Psoas muscle (tissue), 7 donors: ENCODE measurements at regions not wholly inside any gene's neighbourhood (a gene's known extent, or its start where the extent isn't known, plus 50 kb on each side); places are given as distances from the start of the nearest gene placed in this dataset.
A peak's percentile ranks its signal among the peaks of the same experiment; 100 is the strongest.
"Not testable (repeated sequence)": the region's sequence is repeated elsewhere in the genome, so short reads cannot be mapped to it uniquely, and the experiment has no call there.

Experiments used
- ATAC-seq, 4 donors: fragments of 200-7000 bp; cut with Tn5 transposase; one replicate each; pipeline ENCODE4 v1.9.1; 2020; ENCODE audit warnings: moderate library complexity in 3 of 4, mild to moderate bottlenecking in 2 of 4
- DNase-seq, 2 donors: peaks; one replicate each; pipeline ENCODE4 v3.0.0-alpha.2; 2020
- H3K27ac ChIP-seq: fragments of 200-600 bp; one replicate; pipeline ENCODE4 v1.8.0; 2022
- H3K27me3 ChIP-seq, 3 donors: fragments of 200-600 bp in 1 of 3; one replicate each; pipeline versions ENCODE4 v1.6.1 to v1.8.0; 2013 to 2022; ENCODE audit warnings: low read length in 2 of 3, mild to moderate bottlenecking in 2 of 3, moderate library complexity in 1 of 3; ENCODE audit not compliant: insufficient read depth in 3 of 3
- H3K36me3 ChIP-seq, 2 donors: fragments of 200-600 bp in 1 of 2; one replicate each; pipeline versions ENCODE4 v1.6.1 to v1.8.0; 2013 to 2022; ENCODE audit warnings: low read depth in 1 of 2, mild to moderate bottlenecking in 1 of 2, moderate library complexity in 1 of 2; ENCODE audit not compliant: insufficient read depth in 1 of 2
- H3K4me1 ChIP-seq: fragments of 200-600 bp; one replicate; pipeline ENCODE4 v1.8.0; 2022
- H3K4me3 ChIP-seq: fragments of 200-600 bp; one replicate; pipeline ENCODE4 v1.8.0; 2022; ENCODE audit warnings: mild to moderate bottlenecking
- H3K9me3 ChIP-seq: fragments of 200-600 bp; one replicate; pipeline ENCODE4 v1.8.0; 2022
- CTCF ChIP-seq: fragments of 200-600 bp; IDR thresholded peaks from one replicate; pipeline ENCODE4 v1.8.0; 2022; ENCODE audit warnings: antibody characterized with exemption
- WGBS, 3 donors: extraction: QIAGEN DNeasy Blood & Tissue Kit; methylation state at CpG; one replicate each; pipeline versions ENCODE4 v1.1.6 to v1.1.7; 2013; 5-methylcytosine and 5-hydroxymethylcytosine counted together
- intact Hi-C, 2 donors: fragments of 100-400 bp; cut with DNase I; formaldehyde crosslinking; loops; one replicate each; pipeline versions ENCODE4 v1.11.0 to v1.14.2; 2022
- donor health status: healthy with polysubstance abuse.
- donor health status: DM: no; HTN: no; CAD: no; lungs with moderate emphysema.
- donor health status: Bipolar disorder and iron deficiency.
- donor health status: healthy.
- donor health status: DM: yes; HTN: yes; CAD: no.
- donor health status: DM: no; HTN: no; CAD: no.
- donor health status: DM: yes; HTN: yes; CAD: no.

DNA sequence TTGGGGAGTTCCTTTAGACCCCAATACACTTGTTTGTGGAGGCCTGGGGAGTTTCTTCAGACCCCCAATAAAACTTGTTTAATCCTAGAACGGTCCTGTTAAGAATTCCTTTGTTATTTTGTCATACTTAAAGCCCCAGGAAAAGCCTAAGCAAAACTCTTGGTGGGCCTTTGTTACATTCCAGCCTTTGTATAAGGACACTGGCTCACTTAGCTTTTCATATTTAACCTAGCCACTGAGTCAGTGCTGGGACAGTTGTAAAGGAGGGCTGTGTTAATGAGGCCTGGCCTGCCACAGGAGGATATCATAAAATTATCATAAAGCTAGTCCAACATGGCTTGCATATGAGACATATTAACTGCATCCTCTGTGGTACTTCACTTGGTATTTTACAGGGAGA, 760.1 kb downstream of the ZNF385D start:
- Histone ChIP-seq H3K27me3 (no peaks in the 10 kb centered on the region), H3K27ac (no peak overlapping the region), H3K9me3 (no peaks in the 10 kb centered on the region), H3K4me1 (no peaks in the 10 kb centered on the region), H3K4me3 (no peak overlapping the region), H3K36me3 (no peaks in the 10 kb centered on the region)
- no peak for TF ChIP-seq CTCF
- intact Hi-C loops, result no loop called here
- DNase-seq (no peak), ATAC-seq (no peak)
- 70 to 80% (median 71%) methylated on average over 1 of the region's 1 CpG for WGBS, 3 donors

DNA sequence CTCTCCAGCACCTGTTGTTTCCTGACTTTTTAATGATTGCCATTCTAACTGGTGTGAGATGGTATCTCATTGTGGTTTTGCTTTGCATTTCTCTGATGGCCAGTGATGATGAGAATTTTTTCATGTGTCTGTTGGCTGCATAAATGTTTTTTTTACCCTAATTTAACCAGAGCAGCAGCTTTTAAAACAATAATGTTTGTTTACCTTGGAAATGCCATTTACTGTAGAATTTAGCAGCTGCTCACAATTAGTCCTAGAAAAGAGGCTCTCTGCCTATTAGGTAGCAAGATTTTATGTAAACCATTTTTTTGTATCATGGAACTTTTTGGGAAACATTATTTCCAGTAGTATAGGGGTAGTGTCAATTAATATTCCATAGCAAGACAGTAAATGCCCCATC, 761.4 kb downstream of the ZNF385D start:
- intact Hi-C loops, H3K36me3 ChIP-seq, H3K4me1 ChIP-seq, H3K9me3 ChIP-seq, DNase-seq, ATAC-seq, H3K4me3 ChIP-seq, H3K27ac ChIP-seq, H3K27me3 ChIP-seq: not testable (repeated sequence)

GRCh38 chr3:20984594-20985205, 766.3 kb downstream of the ZNF385D start:
- 10 to 16% (median 14%) methylated on average over 2 of the region's 2 CpGs for WGBS, 3 donors
- no peak overlapping the region for H3K4me3 ChIP-seq
- no peak for TF ChIP-seq CTCF

GRCh38 chr3:20975188-20975651, 775.8 kb downstream of the ZNF385D start:
- no peak for TF ChIP-seq CTCF
- Histone ChIP-seq H3K36me3 (no peaks in the 10 kb centered on the region), H3K9me3 (no peaks in the 10 kb centered on the region), H3K27me3 (no peaks in the 10 kb centered on the region), H3K4me3 (no peak overlapping the region), H3K4me1 (no peaks in the 10 kb centered on the region), H3K27ac (no peak overlapping the region)
- DNase-seq, result no peak
- intact Hi-C loops, result no loop called here
- ATAC-seq, result peak in 2 of 4 donors; percentile 46 to 57
- 20 to 25% (median 23%) methylated on average over 5 of the region's 5 CpGs for WGBS, 3 donors

More at GRCh38 chr3:20984594-20985205, 766.3 kb downstream of the ZNF385D start:
- Histone ChIP-seq H3K4me1 (peaks cover 6% of the 10 kb centered on the region), H3K27me3 (no peaks in the 10 kb centered on the region), H3K36me3 (no peaks in the 10 kb centered on the region), H3K9me3 (no peaks in the 10 kb centered on the region), H3K27ac (peak overlapping the region; percentile 13)
- DNase-seq (no peak), ATAC-seq (peak; percentile 73 to 95 (median 82))
- intact Hi-C loops, result no loop called here

GRCh38 chr3:20974396-20974795, 776.6 kb downstream of the ZNF385D start:
- whole genome bisulfite sequencing, 3 donors, result 70 to 82% (median 71%) methylated on average over 3 of the region's 3 CpGs
- TF ChIP-seq CTCF, result no peak
- DNase-seq, result no peak
- Histone ChIP-seq H3K27ac (no peak overlapping the region), H3K9me3 (no peaks in the 10 kb centered on the region), H3K27me3 (no peaks in the 10 kb centered on the region), H3K4me3 (no peak overlapping the region), H3K4me1 (no peaks in the 10 kb centered on the region), H3K36me3 (no peaks in the 10 kb centered on the region)
- intact Hi-C loops, result no loop called here
- no peak for ATAC-seq

DNA sequence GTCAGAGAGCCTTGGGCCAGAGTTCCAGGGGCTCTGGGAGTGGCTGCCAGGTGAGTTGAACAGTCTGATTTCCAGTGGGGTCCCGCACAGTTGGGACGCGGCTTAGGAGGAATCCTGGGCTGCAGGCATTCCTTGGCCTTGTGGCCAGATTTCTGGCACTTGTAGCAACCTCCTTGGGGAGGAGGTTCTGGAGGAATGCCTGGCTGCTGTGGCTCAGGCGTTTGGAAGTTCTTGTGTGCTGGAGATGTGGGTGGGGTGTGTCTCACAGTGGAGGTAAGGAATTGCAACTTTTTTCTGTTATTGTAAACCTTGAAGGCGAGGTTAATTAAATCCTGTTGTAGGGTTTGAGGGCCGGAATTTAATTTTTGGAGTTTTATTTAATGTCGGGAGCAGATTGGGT, 780.2 kb downstream of the ZNF385D start:
- H3K9me3 ChIP-seq, DNase-seq, H3K4me3 ChIP-seq, intact Hi-C loops, H3K27me3 ChIP-seq, H3K36me3 ChIP-seq, H3K4me1 ChIP-seq, ATAC-seq, H3K27ac ChIP-seq: not testable (repeated sequence)
- WGBS, 3 donors, result 81 to 88% (median 86%) methylated on average over 7 of the region's 7 CpGs

- ATAC-seq, intact Hi-C loops, H3K27ac ChIP-seq, H3K4me1 ChIP-seq, DNase-seq, H3K9me3 ChIP-seq, H3K36me3 ChIP-seq, H3K27me3 ChIP-seq, H3K4me3 ChIP-seq: not testable (repeated sequence)
- 96 to 100% (median 98%) methylated on average over 2 of the region's 3 CpGs for WGBS, 3 donors
Observed at GRCh38 chr3:20967485-20967884, 781.5 kb upstream of the SGO1 start.
